Heart right ventricle (tissue), 16 donors: ENCODE measurements at regions not wholly inside any gene's neighbourhood (a gene's known extent, or its start where the extent isn't known, plus 50 kb on each side); places are given as distances from the start of the nearest gene placed in this dataset.

Source experiments
- ATAC-seq, 8 donors: fragments of 200-7000 bp; cut with Tn5 transposase; one replicate each; pipeline ENCODE4 v1.9.1; 2020; ENCODE audit warnings: mild to moderate bottlenecking in 8 of 8, moderate library complexity in 8 of 8, moderate number of reproducible peaks in 1 of 8
- DNase-seq, 2 donors: peaks; one replicate each; pipeline ENCODE4 v3.0.0-alpha.2; 2020
- H3K27ac ChIP-seq, 10 donors: fragments of 200-600 bp; sonication (generic) in 2 of 10; one replicate each; pipeline versions ENCODE4 v1.5.0 to v1.8.0; 2020 to 2022; ENCODE audit warnings: mild to moderate bottlenecking in 3 of 10
- H3K27me3 ChIP-seq, 7 donors: fragments of 200-600 bp; one replicate each; pipeline ENCODE4 v1.8.0; 2021 to 2022; ENCODE audit warnings: mild to moderate bottlenecking in 2 of 7
- H3K36me3 ChIP-seq, 9 donors: fragments of 200-600 bp; sonication (generic) in 1 of 9; one replicate each; pipeline versions ENCODE4 v1.5.0 to v1.8.0; 2020 to 2022; ENCODE audit warnings: mild to moderate bottlenecking in 2 of 9
- H3K4me1 ChIP-seq, 9 donors: fragments of 200-600 bp; sonication (generic) in 1 of 9; one replicate each; pipeline versions ENCODE4 v1.5.0 to v1.8.0; 2020 to 2022; ENCODE audit warnings: mild to moderate bottlenecking in 4 of 9
- H3K4me3 ChIP-seq, 10 donors: fragments of 200-600 bp; sonication (generic) in 2 of 10; one replicate each; pipeline versions ENCODE4 v1.5.0 to v1.8.0; 2020 to 2022; ENCODE audit warnings: mild to moderate bottlenecking in 7 of 10, moderate library complexity in 2 of 10
- H3K9me3 ChIP-seq, 11 donors: fragments of 200-600 bp in 10 of 11; sonication (generic) in 2 of 11; one replicate each; pipeline versions ENCODE4 v1.5.0 to v1.8.0; 2013 to 2022; ENCODE audit warnings: mild to moderate bottlenecking in 2 of 11, control low read depth in 1 of 11, moderate library complexity in 1 of 11
- WGBS, 2 donors: extraction: QIAGEN DNeasy Blood & Tissue Kit; methylation state at CpG; one replicate each; pipeline ENCODE4 v1.1.7; 2013; ENCODE audit warnings: inconsistent platforms in 1 of 2; 5-methylcytosine and 5-hydroxymethylcytosine counted together
- intact Hi-C, 10 donors: fragments of 100-400 bp; cut with DNase I; formaldehyde crosslinking; loops; one replicate each; pipeline versions ENCODE4 v1.11.1 to v1.14.2; 2022
- TF ChIP-seq, protein P1 (sequence below), 9 donors: fragments of 200-600 bp; sonication (generic) in 2 of 9; IDR thresholded peaks; one replicate each; pipeline versions ENCODE4 v1.5.0 to v1.8.0; 2021 to 2022; ENCODE audit warnings: antibody characterized with exemption in 9 of 9, mild to moderate bottlenecking in 5 of 9, moderate library complexity in 1 of 9
- donor health status: Arrhythmogenic right ventricular cardiomyopathy.
- donor health status: ischemic (EF 13 %, LVEDD 7.1; RV severe dilation, severe dysfunction).
- donor health status: healthy with polysubstance abuse.
- donor health status: DM: no; HTN: yes; CAD: no.
- donor health status: DM: no; HTN: no; CAD: no.
- donor health status: ischemic (EF 25% LVEDD 6.9; RV normal size, moderate dysfunction).
- donor health status: ischemic (EF 25% LVEDD 5.7; RV mildly dilated, moderate dysfunction).
- donor health status: healthy.
- donor health status: DM: yes; HTN: yes; CAD: no.
- donor health status: Ischemic cardiomyopathy.
- donor health status: ischemic (EF 35%, LVEDD 5.7; RV mildly dilated, moderate dysfunction).
- donor health status: nonischemic (EF 11% LVEDD 7.7; RV severe dilation, severe dysfunction).
- donor health status: DM: yes; HTN: yes; CAD: no.
- donor health status: PGD.
- donor health status: ischemic (EF 29% LVEDD 5.4; RV normal size, mild dysfunction).
- donor health status: nonischemic (EF 23%, LVEDD 6.1; RV moderate dilation, normal function).

- no peak for DNase-seq
- H3K4me3 ChIP-seq, result no peak overlapping the region
- intact Hi-C loops, result no loop called here
- H3K27me3 ChIP-seq, result no peaks in the 10 kb centered on the region
- ATAC-seq, result no peak
- H3K36me3 ChIP-seq, result no peaks in the 10 kb centered on the region
- H3K4me1 ChIP-seq, result peaks cover 0 to 7% (median 0%) of the 10 kb centered on the region in 9 donors
- TF ChIP-seq, protein P1, sequence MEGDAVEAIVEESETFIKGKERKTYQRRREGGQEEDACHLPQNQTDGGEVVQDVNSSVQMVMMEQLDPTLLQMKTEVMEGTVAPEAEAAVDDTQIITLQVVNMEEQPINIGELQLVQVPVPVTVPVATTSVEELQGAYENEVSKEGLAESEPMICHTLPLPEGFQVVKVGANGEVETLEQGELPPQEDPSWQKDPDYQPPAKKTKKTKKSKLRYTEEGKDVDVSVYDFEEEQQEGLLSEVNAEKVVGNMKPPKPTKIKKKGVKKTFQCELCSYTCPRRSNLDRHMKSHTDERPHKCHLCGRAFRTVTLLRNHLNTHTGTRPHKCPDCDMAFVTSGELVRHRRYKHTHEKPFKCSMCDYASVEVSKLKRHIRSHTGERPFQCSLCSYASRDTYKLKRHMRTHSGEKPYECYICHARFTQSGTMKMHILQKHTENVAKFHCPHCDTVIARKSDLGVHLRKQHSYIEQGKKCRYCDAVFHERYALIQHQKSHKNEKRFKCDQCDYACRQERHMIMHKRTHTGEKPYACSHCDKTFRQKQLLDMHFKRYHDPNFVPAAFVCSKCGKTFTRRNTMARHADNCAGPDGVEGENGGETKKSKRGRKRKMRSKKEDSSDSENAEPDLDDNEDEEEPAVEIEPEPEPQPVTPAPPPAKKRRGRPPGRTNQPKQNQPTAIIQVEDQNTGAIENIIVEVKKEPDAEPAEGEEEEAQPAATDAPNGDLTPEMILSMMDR (IDR thresholded peaks at IDR 0.05), result no peak
- 30 to 31% methylated on average over 5 of the region's 5 CpGs for WGBS, 2 donors
- H3K27ac ChIP-seq, result no peak overlapping the region
- no peaks in the 10 kb centered on the region for H3K9me3 ChIP-seq
Measured at GRCh38 chr10:28853195-28853594, 175.9 kb downstream of the BAMBI start.

DNA sequence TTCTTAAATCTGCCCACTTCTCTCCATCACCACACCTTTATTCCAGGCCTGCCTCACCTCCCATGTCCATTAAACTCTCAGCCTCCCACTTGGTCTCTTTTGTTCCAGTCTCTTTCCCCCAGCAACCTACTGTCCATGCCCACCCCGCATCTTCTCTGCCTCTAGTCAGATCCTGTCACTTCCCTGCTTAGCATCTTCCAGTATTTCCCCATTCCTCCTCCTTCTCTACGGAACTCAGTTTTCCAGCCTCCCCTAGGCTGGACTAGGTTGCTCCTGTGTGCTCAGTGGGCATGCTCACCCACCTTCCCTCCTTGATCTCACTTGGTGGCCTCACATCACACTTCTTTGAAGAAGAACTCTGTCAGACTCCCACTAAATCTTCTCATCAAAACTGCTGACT, 179.8 kb downstream of the BAMBI start:
- Histone ChIP-seq H3K9me3 (no peaks in the 10 kb centered on the region), H3K27me3 (no peaks in the 10 kb centered on the region), H3K36me3 (no peaks in the 10 kb centered on the region), H3K4me3 (no peak overlapping the region), H3K4me1 (peaks cover 0 to 7% (median 0%) of the 10 kb centered on the region in 9 donors), H3K27ac (no peak overlapping the region)
- DNase-seq, result no peak
- intact Hi-C loops, result no loop called here
- 95 to 96% methylated on average over 2 of the region's 2 CpGs for WGBS, 2 donors
- TF ChIP-seq, protein P1 (IDR thresholded peaks at IDR 0.05), result no peak
- no peak for ATAC-seq

DNA sequence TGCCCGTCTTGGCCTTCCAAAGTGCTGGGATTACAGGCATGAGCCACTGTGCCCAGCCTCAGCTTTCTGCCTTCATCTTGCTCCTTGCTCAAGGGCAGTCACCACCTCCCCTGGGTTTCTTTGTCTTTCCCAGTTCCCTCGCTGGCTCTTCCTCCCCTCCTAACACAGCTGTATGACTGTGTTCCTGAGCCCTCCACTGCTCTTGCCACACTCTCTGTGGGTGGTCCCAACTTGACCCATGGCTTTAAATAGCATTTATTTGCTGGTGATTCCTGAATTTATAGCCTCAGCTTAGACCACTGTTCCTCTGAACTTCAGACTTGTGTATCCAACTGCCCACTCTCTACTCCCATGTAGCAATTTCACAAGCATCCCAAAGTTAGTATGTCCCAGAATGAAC, 181.3 kb downstream of the BAMBI start:
- intact Hi-C loops, result no loop called here
- Histone ChIP-seq H3K4me3 (no peak overlapping the region), H3K9me3 (no peaks in the 10 kb centered on the region), H3K36me3 (no peaks in the 10 kb centered on the region), H3K27me3 (no peaks in the 10 kb centered on the region), H3K4me1 (no peaks in the 10 kb centered on the region), H3K27ac (no peak overlapping the region)
- ATAC-seq (no peak), DNase-seq (no peak)
- 82 to 92% methylated on average over 2 of the region's 2 CpGs for WGBS, 2 donors
- TF ChIP-seq, protein P1 (IDR thresholded peaks at IDR 0.05), result no peak

DNA sequence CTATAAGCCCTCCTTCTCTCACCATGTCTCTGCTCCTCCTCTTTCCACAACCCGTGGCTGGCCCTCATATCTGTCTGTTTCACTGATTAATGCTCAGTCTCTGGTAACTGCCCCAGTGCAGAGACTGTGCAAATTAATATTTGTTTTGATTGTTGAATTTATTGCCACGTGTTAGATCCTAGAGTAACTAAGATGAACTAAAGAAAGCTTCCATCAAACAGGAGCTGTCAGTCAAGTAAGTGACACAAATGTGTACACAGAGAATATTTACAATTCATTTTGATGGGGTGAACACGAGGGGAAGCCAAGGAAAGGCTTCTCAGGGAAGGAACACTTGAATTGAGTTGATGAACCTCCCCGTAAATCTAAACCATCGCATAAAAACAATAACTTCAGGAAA, 182.5 kb downstream of the BAMBI start:
- Histone ChIP-seq H3K36me3 (no peaks in the 10 kb centered on the region), H3K27ac (no peak overlapping the region), H3K4me3 (no peak overlapping the region), H3K9me3 (no peaks in the 10 kb centered on the region), H3K27me3 (no peaks in the 10 kb centered on the region), H3K4me1 (no peaks in the 10 kb centered on the region)
- ATAC-seq, result no peak
- TF ChIP-seq, protein P1 (IDR thresholded peaks at IDR 0.05), result no peak
- 64 to 67% methylated on average over 5 of the region's 5 CpGs for WGBS, 2 donors
- intact Hi-C loops, result no loop called here
- DNase-seq, result no peak

DNA sequence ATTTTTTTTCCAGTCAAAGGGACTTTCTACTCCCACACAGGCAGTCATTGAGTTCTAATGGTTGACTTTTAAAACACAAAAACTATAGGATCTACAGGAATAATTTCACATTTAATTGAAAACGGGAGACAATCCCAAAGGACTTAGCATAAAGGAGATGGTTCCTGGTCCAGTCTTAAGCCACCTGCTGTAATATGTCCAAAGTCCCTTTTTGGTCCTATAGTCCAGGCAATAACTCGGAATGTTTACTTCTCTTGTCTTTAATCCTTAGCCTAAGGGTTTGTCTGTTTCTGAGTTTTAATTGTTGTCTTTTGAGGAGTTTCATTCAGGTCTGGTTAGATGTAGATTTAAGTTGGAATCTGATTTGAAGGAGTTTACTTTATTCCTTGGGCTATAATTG, 184.9 kb downstream of the BAMBI start:
- no peaks in the 10 kb centered on the region for H3K36me3 ChIP-seq
- H3K9me3 ChIP-seq, result no peaks in the 10 kb centered on the region

More for the DNA sequence above, 184.9 kb downstream of the BAMBI start:
- intact Hi-C loops, result no loop called here
- Histone ChIP-seq H3K4me1 (no peaks in the 10 kb centered on the region), H3K27me3 (no peaks in the 10 kb centered on the region), H3K4me3 (no peak overlapping the region), H3K27ac (no peak overlapping the region)
- 85 to 95% methylated on average over 2 of the region's 2 CpGs for WGBS, 2 donors
- DNase-seq (no peak), ATAC-seq (no peak)
- TF ChIP-seq, protein P1 (IDR thresholded peaks at IDR 0.05), result no peak
